Esophagus squamous epithelium (tissue), 4 donors: ENCODE measurements at regions not wholly inside any gene's neighbourhood (a gene's known extent, or its start where the extent isn't known, plus 50 kb on each side); places are given as distances from the start of the nearest gene placed in this dataset.

Source experiments
- POLR2A ChIP-seq, 4 donors: fragments of 450-650 bp; IDR thresholded peaks; one replicate each; pipeline ENCODE4 v1.6.1; 2017; ENCODE audit warnings: antibody characterized with exemption in 4 of 4, mild to moderate bottlenecking in 4 of 4, moderate library complexity in 3 of 4
- TF ChIP-seq, protein P1 (sequence below), 6 experiments: fragments of 450-650 bp in 4 of 6; fragments of 200-600 bp in 2 of 6; sonication (generic) in 2 of 6; IDR thresholded peaks; one replicate each; pipeline ENCODE4 v1.5.1; 2016 to 2019; ENCODE audit warnings: antibody characterized with exemption in 6 of 6, mild to moderate bottlenecking in 4 of 6, moderate library complexity in 4 of 6

DNA sequence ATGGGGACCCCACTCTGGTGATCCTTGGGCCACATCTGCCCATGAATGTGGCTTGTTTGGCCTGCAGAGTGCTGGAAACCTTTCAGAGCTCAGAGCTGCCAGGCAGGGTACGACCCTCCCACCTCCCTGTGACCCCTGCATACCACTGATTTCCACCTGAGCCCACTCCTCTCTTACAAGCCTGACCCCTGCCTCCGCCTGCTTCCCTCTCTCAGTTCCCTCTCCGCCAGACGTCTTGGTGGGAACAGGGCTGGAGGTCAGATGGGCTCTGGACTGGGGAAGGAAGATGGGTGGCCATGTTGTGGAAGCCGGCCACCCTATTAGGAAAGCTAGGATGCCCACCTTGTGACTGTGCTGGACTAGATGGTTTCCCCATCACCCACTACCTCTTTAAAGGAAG is 185.1 kb downstream of the KATNIP start:
- TF ChIP-seq, protein P1, sequence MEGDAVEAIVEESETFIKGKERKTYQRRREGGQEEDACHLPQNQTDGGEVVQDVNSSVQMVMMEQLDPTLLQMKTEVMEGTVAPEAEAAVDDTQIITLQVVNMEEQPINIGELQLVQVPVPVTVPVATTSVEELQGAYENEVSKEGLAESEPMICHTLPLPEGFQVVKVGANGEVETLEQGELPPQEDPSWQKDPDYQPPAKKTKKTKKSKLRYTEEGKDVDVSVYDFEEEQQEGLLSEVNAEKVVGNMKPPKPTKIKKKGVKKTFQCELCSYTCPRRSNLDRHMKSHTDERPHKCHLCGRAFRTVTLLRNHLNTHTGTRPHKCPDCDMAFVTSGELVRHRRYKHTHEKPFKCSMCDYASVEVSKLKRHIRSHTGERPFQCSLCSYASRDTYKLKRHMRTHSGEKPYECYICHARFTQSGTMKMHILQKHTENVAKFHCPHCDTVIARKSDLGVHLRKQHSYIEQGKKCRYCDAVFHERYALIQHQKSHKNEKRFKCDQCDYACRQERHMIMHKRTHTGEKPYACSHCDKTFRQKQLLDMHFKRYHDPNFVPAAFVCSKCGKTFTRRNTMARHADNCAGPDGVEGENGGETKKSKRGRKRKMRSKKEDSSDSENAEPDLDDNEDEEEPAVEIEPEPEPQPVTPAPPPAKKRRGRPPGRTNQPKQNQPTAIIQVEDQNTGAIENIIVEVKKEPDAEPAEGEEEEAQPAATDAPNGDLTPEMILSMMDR (IDR thresholded peaks at IDR 0.05) = no peak
- no peak for TF ChIP-seq POLR2A (IDR thresholded peaks at IDR 0.05)
